ENCODE measurements at regions not wholly inside any gene's neighbourhood (a gene's known extent, or its start where the extent isn't known, plus 50 kb on each side); places are given as distances from the start of the nearest gene placed in this dataset.

- no peak overlapping the region for H3K27ac ChIP-seq
- peaks cover 12% of the 10 kb centered on the region for H3K4me1 ChIP-seq (ENCODE audit: low read depth)
- no peak for TF ChIP-seq CTCF (IDR thresholded peaks at IDR 0.05; ENCODE audit: low read depth, low read length)
- H3K4me3 ChIP-seq, result no peak overlapping the region
- H3K36me3 ChIP-seq, result no peaks in the 10 kb centered on the region
- no peak for DNase-seq (ENCODE audit: low read depth in 1 of 2, low spot score in 1 of 2)
- no peaks in the 10 kb centered on the region for H3K27me3 ChIP-seq
- no peaks in the 10 kb centered on the region for H3K9me3 ChIP-seq (ENCODE audit: low read depth)
Measured at GRCh38 chr12:14264778-14265177, 100.7 kb upstream of the ATF7IP start.

- Histone ChIP-seq H3K4me3 (no peak overlapping the region), H3K9me3 (ENCODE audit: low read depth) (no peaks in the 10 kb centered on the region), H3K4me1 (ENCODE audit: low read depth) (no peaks in the 10 kb centered on the region), H3K27me3 (no peaks in the 10 kb centered on the region), H3K36me3 (no peaks in the 10 kb centered on the region), H3K27ac (no peak overlapping the region)
- no peak for TF ChIP-seq CTCF (IDR thresholded peaks at IDR 0.05; ENCODE audit: low read depth, low read length)
- DNase-seq (ENCODE audit: low read depth in 1 of 2, low spot score in 1 of 2), result no peak
Measured at GRCh38 chr12:14268120-14268515, 97.4 kb upstream of the ATF7IP start.

GRCh38 chr12:14270392-14270791 is 95.1 kb upstream of the ATF7IP start:
- no peak for TF ChIP-seq CTCF (IDR thresholded peaks at IDR 0.05; ENCODE audit: low read depth, low read length)
- DNase-seq (ENCODE audit: low read depth in 1 of 2, low spot score in 1 of 2), result no peak
- H3K27me3 ChIP-seq, result no peaks in the 10 kb centered on the region
- no peak overlapping the region for H3K4me3 ChIP-seq
- no peaks in the 10 kb centered on the region for H3K36me3 ChIP-seq
- H3K27ac ChIP-seq, result no peak overlapping the region
- H3K9me3 ChIP-seq (ENCODE audit: low read depth), result no peaks in the 10 kb centered on the region
- no peaks in the 10 kb centered on the region for H3K4me1 ChIP-seq (ENCODE audit: low read depth)

GRCh38 chr12:14272956-14273912 is 92.2 kb upstream of the ATF7IP start:
- DNase-seq (ENCODE audit: low read depth in 1 of 2, low spot score in 1 of 2), result no peak
- Histone ChIP-seq H3K4me3 (no peak overlapping the region), H3K27me3 (no peaks in the 10 kb centered on the region), H3K27ac (no peak overlapping the region), H3K4me1 (ENCODE audit: low read depth) (no peaks in the 10 kb centered on the region), H3K9me3 (ENCODE audit: low read depth) (no peaks in the 10 kb centered on the region), H3K36me3 (no peaks in the 10 kb centered on the region)
- TF ChIP-seq CTCF (IDR thresholded peaks at IDR 0.05; ENCODE audit: low read depth, low read length), result no peak

- H3K27ac ChIP-seq, result no peak overlapping the region
- no peak for DNase-seq (ENCODE audit: low read depth in 1 of 2, low spot score in 1 of 2)
Measured at GRCh38 chr12:14273913-14274311, 91.6 kb upstream of the ATF7IP start.

More at GRCh38 chr12:14273913-14274311, 91.6 kb upstream of the ATF7IP start:
- H3K36me3 ChIP-seq, result no peaks in the 10 kb centered on the region
- no peak for TF ChIP-seq CTCF (IDR thresholded peaks at IDR 0.05; ENCODE audit: low read depth, low read length)
- H3K9me3 ChIP-seq (ENCODE audit: low read depth), result no peaks in the 10 kb centered on the region
- no peaks in the 10 kb centered on the region for H3K27me3 ChIP-seq
- no peaks in the 10 kb centered on the region for H3K4me1 ChIP-seq (ENCODE audit: low read depth)
- H3K4me3 ChIP-seq, result no peak overlapping the region
